ENCODE measurements at regions not wholly inside any gene's neighbourhood (a gene's known extent, or its start where the extent isn't known, plus 50 kb on each side); places are given as distances from the start of the nearest gene placed in this dataset.

DNA sequence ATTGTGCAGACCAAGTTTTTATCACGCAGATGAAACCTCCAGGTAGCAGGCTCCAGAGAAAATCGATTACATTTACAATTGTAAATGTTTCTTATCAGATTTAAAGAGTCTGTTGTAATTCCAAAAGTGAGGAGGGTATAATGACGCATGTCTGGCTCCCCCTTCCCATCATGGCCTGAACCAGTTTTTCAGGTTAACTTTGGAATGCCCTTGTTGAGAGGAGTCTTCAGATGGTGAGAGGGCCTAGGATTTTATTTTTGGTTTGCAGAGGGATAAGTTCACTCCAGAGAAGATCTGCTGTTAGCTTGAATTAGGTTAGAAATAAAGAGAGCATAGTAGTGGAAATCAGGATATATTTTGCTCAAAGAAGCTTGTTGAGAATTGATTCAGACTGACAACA is 1028.3 kb upstream of the B3GALT2 start:
- DNase-seq (ENCODE audit: low spot score) (no peak), ATAC-seq (ENCODE audit: insufficient number of reproducible peaks, low FRiP score, low read depth) (no peak)
- TF ChIP-seq, protein P1, sequence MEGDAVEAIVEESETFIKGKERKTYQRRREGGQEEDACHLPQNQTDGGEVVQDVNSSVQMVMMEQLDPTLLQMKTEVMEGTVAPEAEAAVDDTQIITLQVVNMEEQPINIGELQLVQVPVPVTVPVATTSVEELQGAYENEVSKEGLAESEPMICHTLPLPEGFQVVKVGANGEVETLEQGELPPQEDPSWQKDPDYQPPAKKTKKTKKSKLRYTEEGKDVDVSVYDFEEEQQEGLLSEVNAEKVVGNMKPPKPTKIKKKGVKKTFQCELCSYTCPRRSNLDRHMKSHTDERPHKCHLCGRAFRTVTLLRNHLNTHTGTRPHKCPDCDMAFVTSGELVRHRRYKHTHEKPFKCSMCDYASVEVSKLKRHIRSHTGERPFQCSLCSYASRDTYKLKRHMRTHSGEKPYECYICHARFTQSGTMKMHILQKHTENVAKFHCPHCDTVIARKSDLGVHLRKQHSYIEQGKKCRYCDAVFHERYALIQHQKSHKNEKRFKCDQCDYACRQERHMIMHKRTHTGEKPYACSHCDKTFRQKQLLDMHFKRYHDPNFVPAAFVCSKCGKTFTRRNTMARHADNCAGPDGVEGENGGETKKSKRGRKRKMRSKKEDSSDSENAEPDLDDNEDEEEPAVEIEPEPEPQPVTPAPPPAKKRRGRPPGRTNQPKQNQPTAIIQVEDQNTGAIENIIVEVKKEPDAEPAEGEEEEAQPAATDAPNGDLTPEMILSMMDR (IDR thresholded peaks at IDR 0.05): no peak
- Histone ChIP-seq H3K4me1 (ENCODE audit: control insufficient read depth in 1 of 2, low read depth in 2 of 2) (no peaks in the 10 kb centered on the region), H3K27ac (no peak overlapping the region), H3K9me3 (no peaks in the 10 kb centered on the region), H3K36me3 (no peaks in the 10 kb centered on the region), H3K4me3 (no peak overlapping the region), H3K27me3 (replicated peaks; ENCODE audit: insufficient read depth) (no peaks in the 10 kb centered on the region)

DNA sequence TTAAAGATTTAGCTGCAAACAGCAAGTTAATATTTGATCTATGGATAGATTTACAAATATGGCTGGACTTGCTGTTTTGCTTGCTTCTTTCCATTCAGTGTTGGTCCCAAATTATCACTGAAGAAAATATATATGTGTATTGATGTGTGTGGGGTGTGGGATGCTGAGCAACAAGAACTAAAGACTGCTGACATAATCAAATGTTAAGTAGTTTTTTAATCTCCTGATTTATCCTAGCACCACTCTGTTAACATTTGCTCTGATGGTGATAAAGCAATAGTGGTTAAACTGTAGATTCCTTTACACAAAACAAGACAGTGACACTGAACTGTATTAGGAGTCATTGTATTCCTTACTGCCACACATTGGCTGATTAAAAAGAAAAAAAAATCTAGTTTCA is 1023.5 kb upstream of the B3GALT2 start:
- TF ChIP-seq, protein P1 (IDR thresholded peaks at IDR 0.05): no peak
- no peak overlapping the region for H3K27ac ChIP-seq
- no peak overlapping the region for H3K4me3 ChIP-seq
- no peak for ATAC-seq (ENCODE audit: insufficient number of reproducible peaks, low FRiP score, low read depth)
- no peaks in the 10 kb centered on the region for H3K9me3 ChIP-seq
- no peaks in the 10 kb centered on the region for H3K27me3 ChIP-seq (replicated peaks; ENCODE audit: insufficient read depth)
- H3K4me1 ChIP-seq (ENCODE audit: control insufficient read depth in 1 of 2, low read depth in 2 of 2): no peaks in the 10 kb centered on the region
- no peaks in the 10 kb centered on the region for H3K36me3 ChIP-seq
- DNase-seq (ENCODE audit: low spot score): no peak

GRCh38 chr1:194208674-194209073 is 1022.3 kb upstream of the B3GALT2 start:
- Histone ChIP-seq H3K36me3 (no peaks in the 10 kb centered on the region), H3K9me3 (no peaks in the 10 kb centered on the region), H3K27ac (no peak overlapping the region), H3K27me3 (replicated peaks; ENCODE audit: insufficient read depth) (no peaks in the 10 kb centered on the region), H3K4me3 (no peak overlapping the region), H3K4me1 (ENCODE audit: control insufficient read depth in 1 of 2, low read depth in 2 of 2) (no peaks in the 10 kb centered on the region)
- TF ChIP-seq, protein P1 (IDR thresholded peaks at IDR 0.05): no peak
- no peak for DNase-seq (ENCODE audit: low spot score)
- no peak for ATAC-seq (ENCODE audit: insufficient number of reproducible peaks, low FRiP score, low read depth)

DNA sequence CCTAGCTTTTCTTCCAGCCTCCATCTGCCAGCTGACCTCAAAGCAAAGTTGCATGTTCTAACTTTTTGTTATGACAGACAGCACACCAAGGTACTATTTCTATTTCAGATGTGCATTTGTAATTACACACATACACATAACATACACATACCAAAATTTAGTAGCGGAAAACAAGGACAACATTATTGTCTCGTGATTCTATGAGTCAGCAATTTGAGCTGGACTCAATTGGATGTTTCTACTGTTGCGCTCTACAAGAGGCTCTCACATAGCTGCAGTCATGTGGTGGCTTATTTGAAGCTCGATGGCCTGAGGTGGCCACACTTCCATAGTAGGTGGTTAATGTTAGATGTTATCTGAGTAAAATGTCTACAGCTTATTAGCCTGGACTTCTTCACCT is 1010.1 kb upstream of the B3GALT2 start:
- Histone ChIP-seq H3K27ac (no peak overlapping the region), H3K27me3 (replicated peaks; ENCODE audit: insufficient read depth) (no peaks in the 10 kb centered on the region), H3K9me3 (no peaks in the 10 kb centered on the region), H3K4me1 (ENCODE audit: control insufficient read depth in 1 of 2, low read depth in 2 of 2) (no peaks in the 10 kb centered on the region), H3K36me3 (no peaks in the 10 kb centered on the region), H3K4me3 (no peak overlapping the region)
- no peak for DNase-seq (ENCODE audit: low spot score)
- TF ChIP-seq, protein P1 (IDR thresholded peaks at IDR 0.05): no peak
- ATAC-seq (ENCODE audit: insufficient number of reproducible peaks, low FRiP score, low read depth): no peak

GRCh38 chr1:194194724-194195123 is 1008.3 kb upstream of the B3GALT2 start:
- TF ChIP-seq, protein P1 (IDR thresholded peaks at IDR 0.05): no peak
- DNase-seq (ENCODE audit: low spot score) (no peak), ATAC-seq (ENCODE audit: insufficient number of reproducible peaks, low FRiP score, low read depth) (no peak)
- Histone ChIP-seq H3K36me3 (no peaks in the 10 kb centered on the region), H3K4me3 (no peak overlapping the region), H3K27me3 (replicated peaks; ENCODE audit: insufficient read depth) (no peaks in the 10 kb centered on the region), H3K4me1 (ENCODE audit: control insufficient read depth in 1 of 2, low read depth in 2 of 2) (no peaks in the 10 kb centered on the region), H3K9me3 (no peaks in the 10 kb centered on the region), H3K27ac (no peak overlapping the region)
